ENCODE measurements at regions not wholly inside any gene's neighbourhood (a gene's known extent, or its start where the extent isn't known, plus 50 kb on each side); places are given as distances from the start of the nearest gene placed in this dataset.
"Not testable (repeated sequence)": the region's sequence is repeated elsewhere in the genome, so short reads cannot be mapped to it uniquely, and the experiment has no call there.

GRCh38 chr15:93954985-93955571 lies 276.3 kb upstream of the MCTP2 start:
- FAIRE-seq (no peak), DNase-seq (ENCODE audit: insufficient read length, low spot score) (no peak)
- no peak for TF ChIP-seq POLR2A (IDR thresholded peaks at IDR 0.05; ENCODE audit: low read depth, low read length)

DNA sequence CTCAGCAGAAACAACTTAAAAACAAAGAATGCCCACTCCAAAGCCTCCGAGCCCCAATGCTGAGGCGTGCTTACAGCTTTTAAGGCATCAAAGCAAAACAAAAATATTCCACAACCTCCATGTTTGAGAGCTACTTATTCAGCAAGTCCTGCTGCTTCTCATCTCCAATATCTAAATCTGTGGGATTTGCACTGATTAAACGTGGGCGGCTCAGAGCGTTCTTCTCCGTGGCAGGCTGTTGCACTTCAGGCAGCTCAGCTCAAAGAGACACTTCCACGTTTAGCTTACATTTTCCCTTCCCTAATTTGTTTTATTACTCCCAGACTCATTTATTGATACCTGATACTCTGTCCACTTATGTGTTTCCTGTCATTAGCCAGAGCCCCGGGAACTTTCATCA lies 282.6 kb upstream of the MCTP2 start:
- no peak for TF ChIP-seq POLR2A (IDR thresholded peaks at IDR 0.05; ENCODE audit: low read depth, low read length)
- no peak for DNase-seq (ENCODE audit: insufficient read length, low spot score)
- no peak for FAIRE-seq

- FAIRE-seq (no peak), DNase-seq (ENCODE audit: insufficient read length, low spot score) (no peak)
- TF ChIP-seq POLR2A (IDR thresholded peaks at IDR 0.05; ENCODE audit: low read depth, low read length): no peak
Measured at GRCh38 chr15:93943586-93943985, 287.8 kb upstream of the MCTP2 start.

DNA sequence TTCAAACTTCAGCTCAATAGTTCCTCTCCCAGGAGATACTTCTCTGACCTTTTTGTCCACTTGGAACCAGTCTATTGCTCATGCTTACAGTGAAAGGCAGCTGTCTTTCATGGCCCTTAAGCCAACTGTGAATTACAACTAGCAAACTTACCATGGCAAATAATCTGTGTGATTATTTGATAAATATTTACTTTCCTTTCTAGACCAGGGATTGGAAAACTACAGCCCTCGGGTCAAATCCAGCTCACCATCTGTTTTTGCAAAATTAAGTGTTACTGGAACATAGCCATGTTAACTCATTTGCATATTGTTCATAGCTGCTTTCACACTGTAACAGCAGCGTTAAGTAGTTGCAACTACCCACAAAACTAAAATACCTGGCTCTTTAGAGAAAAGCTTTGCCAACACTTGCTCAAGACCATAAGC lies 289.1 kb upstream of the MCTP2 start:
- TF ChIP-seq POLR2A (IDR thresholded peaks at IDR 0.05; ENCODE audit: low read depth, low read length): no peak
- FAIRE-seq (no peak), DNase-seq (ENCODE audit: insufficient read length, low spot score) (no peak)

- no peak for TF ChIP-seq POLR2A (IDR thresholded peaks at IDR 0.05; ENCODE audit: low read depth, low read length)
- no peak for DNase-seq (ENCODE audit: insufficient read length, low spot score)
- no peak for FAIRE-seq
Measured at GRCh38 chr15:93941697-93942096, 289.7 kb upstream of the MCTP2 start.

- TF ChIP-seq POLR2A (IDR thresholded peaks at IDR 0.05; ENCODE audit: low read depth, low read length): no peak
- FAIRE-seq (no peak), DNase-seq (ENCODE audit: insufficient read length, low spot score) (no peak)
Measured at GRCh38 chr15:93940226-93940625, 291.1 kb upstream of the MCTP2 start.

GRCh38 chr15:93932164-93932776 lies 299.1 kb upstream of the MCTP2 start:
- DNase-seq (ENCODE audit: insufficient read length, low spot score) (no peak), FAIRE-seq (no peak)
- TF ChIP-seq POLR2A (IDR thresholded peaks at IDR 0.05; ENCODE audit: low read depth, low read length): no peak

DNA sequence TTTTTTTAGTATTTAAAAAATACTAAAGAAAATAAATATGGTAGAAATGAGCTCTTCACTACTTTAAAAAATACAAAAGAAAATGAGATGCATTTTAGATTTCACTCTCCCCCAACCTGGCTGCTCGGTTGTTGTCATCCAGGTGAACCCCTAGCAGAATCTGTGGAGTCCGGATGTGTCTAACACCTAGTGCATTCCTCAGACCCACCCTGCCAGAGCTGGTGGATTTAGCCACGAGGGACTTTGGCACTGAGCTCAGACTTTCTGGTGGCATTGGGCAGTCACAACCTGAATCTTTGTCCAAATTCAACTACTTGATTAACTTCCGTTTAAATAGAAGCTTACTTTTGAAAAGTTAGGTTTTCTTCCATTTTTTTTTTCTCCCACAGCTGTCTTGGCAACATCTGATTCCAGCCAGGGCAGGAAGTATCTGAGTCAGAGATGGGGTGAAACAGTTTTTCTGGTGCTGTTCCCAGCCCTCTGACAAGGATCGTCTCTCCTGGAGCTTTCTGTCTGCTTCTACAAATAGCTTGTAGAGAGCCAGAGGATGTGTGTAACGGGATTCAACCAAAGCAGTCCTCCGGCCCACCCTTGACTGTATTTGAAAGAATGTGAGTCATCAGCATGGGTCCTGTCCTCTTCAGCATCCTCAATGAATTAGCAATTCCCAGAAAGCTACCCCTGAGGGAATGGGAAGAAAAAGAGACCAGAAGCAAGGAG lies 301.8 kb upstream of the MCTP2 start:
- no peak for TF ChIP-seq POLR2A (IDR thresholded peaks at IDR 0.05; ENCODE audit: low read depth, low read length)
- FAIRE-seq (no peak), DNase-seq (ENCODE audit: insufficient read length, low spot score) (peak; percentile 10)

GRCh38 chr15:93920204-93920603 lies 311.2 kb upstream of the MCTP2 start:
- TF ChIP-seq POLR2A (IDR thresholded peaks at IDR 0.05; ENCODE audit: low read depth, low read length): no peak
- FAIRE-seq: no peak
- no peak for DNase-seq (ENCODE audit: insufficient read length, low spot score)

DNA sequence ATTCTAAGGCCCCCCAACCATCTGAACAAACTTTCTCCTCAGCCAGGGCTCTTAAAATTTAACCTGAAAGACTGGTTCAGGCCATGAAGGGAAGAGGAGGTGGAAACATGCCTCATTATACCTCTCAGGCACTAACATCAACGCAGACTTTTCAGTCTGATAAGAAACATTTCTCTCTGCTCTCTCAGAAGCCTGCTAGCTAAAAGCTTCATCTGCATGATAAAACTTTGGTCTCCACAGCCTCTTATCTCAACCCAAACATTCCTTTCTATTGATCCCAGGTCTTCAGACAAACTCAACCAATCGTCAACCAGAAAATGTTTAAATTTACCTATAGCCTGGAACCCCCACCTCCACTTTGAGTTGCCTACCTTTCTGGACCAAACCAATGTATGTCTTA lies 312.6 kb upstream of the MCTP2 start:
- FAIRE-seq; DNase-seq (ENCODE audit: insufficient read length, low spot score): not testable (repeated sequence)

- DNase-seq (ENCODE audit: insufficient read length, low spot score) (no peak), FAIRE-seq (no peak)
- no peak for TF ChIP-seq POLR2A (IDR thresholded peaks at IDR 0.05; ENCODE audit: low read depth, low read length)
Measured at GRCh38 chr15:93917181-93917580, 314.2 kb upstream of the MCTP2 start.

DNA sequence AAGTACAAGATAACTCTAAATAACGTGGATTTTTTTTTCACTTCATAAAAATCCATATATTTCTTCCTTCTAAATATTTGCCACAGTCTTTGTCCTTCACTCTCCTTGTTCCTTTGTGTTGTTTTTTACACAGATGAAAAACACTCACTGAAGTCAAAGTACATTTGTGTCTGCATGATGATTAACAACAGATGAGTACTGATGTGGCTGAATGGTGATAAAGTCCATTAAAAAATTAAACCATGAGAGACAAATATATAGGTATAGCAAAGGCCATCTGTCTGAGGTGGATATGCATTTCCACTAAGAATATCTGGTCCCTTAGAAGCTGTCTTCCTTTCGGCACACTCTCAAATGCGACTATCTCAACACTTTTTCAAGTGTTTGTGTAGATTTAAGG lies 317.5 kb upstream of the MCTP2 start:
- TF ChIP-seq POLR2A (IDR thresholded peaks at IDR 0.05; ENCODE audit: low read depth, low read length): no peak
- DNase-seq (ENCODE audit: insufficient read length, low spot score) (no peak), FAIRE-seq (no peak)

DNA sequence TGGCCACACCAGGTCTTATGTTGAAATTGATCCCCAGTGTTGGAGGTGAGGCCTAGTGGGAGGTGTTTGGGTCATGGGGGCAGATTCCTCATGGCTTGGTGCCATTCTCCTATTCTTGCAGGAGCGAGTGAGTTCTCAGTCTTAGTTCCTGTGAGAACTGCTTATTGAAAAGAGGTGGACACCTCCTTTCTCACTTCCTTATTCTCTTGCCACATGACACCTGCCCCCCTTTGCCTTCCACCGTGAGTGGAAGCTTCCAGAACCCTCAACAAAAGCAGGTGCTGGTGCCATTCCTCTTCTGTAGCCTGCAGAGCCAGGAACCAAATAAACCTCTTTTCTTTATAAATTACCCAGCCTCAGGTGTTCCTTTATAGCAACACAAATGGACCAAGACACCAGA lies 318.1 kb upstream of the MCTP2 start:
- TF ChIP-seq POLR2A (IDR thresholded peaks at IDR 0.05; ENCODE audit: low read depth, low read length): no peak
- FAIRE-seq (no peak), DNase-seq (ENCODE audit: insufficient read length, low spot score) (no peak)

GRCh38 chr15:93900476-93901400 lies 330.6 kb upstream of the MCTP2 start:
- DNase-seq (ENCODE audit: insufficient read length, low spot score) (peak; percentile 12), FAIRE-seq (no peak)

More at GRCh38 chr15:93900476-93901400, 330.6 kb upstream of the MCTP2 start:
- TF ChIP-seq POLR2A (IDR thresholded peaks at IDR 0.05; ENCODE audit: low read depth, low read length): no peak

Data from H54 (cell line).